ENCODE measurements at regions not wholly inside any gene's neighbourhood (a gene's known extent, or its start where the extent isn't known, plus 50 kb on each side); places are given as distances from the start of the nearest gene placed in this dataset.

GRCh38 chr18:64876833-64877232, 727.9 kb upstream of the LINC00305 start:
- TF ChIP-seq CTCF (IDR thresholded peaks at IDR 0.05): no peak
- no peak for TF ChIP-seq POLR2A (IDR thresholded peaks at IDR 0.05)

Data from body of pancreas (tissue), 4 donors.